ENCODE measurements at regions not wholly inside any gene's neighbourhood (a gene's known extent, or its start where the extent isn't known, plus 50 kb on each side); places are given as distances from the start of the nearest gene placed in this dataset.
A peak's percentile ranks its signal among the peaks of the same experiment; 100 is the strongest.

GRCh38 chr21:33976082-33977016, 60.7 kb upstream of the ATP5PO start:
- H3K27me3 Mint-ChIP-seq: no peaks in the 10 kb centered on the region
- H3K36me3 Mint-ChIP-seq (ENCODE audit: low read depth): peaks cover 38% of the 10 kb centered on the region
- H3K9me3 Mint-ChIP-seq: peaks cover 7% of the 10 kb centered on the region
- DNase-seq: peak; percentile 59
- H3K4me3 Mint-ChIP-seq: peak overlapping the region; percentile 55
- H3K4me1 Mint-ChIP-seq: peaks cover 72% of the 10 kb centered on the region
- POLR2A ChIA-PET: interaction anchor here (0.7 to 1.4 kb wide), 2 partner anchors 27 to 45 kb away, joined by 4 to 11 read pairs; no protein-coding TSS in a partner anchor
- CTCF ChIA-PET: interaction anchor here (0.5 to 3.3 kb wide), 8 partner anchors 14 to 105 kb away, joined by 3 to 13 read pairs (median 5); partner anchors contain the start of genes MRPS6 and SLC5A3
- peak overlapping the region; percentile 94 for H3K27ac Mint-ChIP-seq

GRCh38 chr21:33975548-33976081, 60.0 kb upstream of the ATP5PO start:
- H3K4me3 Mint-ChIP-seq: peak overlapping the region; percentile 55
- no peaks in the 10 kb centered on the region for H3K27me3 Mint-ChIP-seq
- CTCF ChIA-PET: interaction anchor here (0.7 to 3.3 kb wide), 6 partner anchors 14 to 98 kb away, joined by 3 to 13 read pairs (median 4); partner anchors contain the start of genes MRPS6 and SLC5A3
- H3K27ac Mint-ChIP-seq: peak overlapping the region; percentile 94
- DNase-seq: peak; percentile 59
- peaks cover 40% of the 10 kb centered on the region for H3K36me3 Mint-ChIP-seq (ENCODE audit: low read depth)
- H3K9me3 Mint-ChIP-seq: peaks cover 2% of the 10 kb centered on the region
- peaks cover 65% of the 10 kb centered on the region for H3K4me1 Mint-ChIP-seq
- POLR2A ChIA-PET: interaction anchor here (0.9 to 1.4 kb wide), 2 partner anchors 16 to 26 kb away, joined by 3 to 11 read pairs; no protein-coding TSS in a partner anchor

- Mint-ChIP-seq H3K4me1 (peaks cover 60% of the 10 kb centered on the region), H3K27ac (peak overlapping the region; percentile 94), H3K9me3 (peaks cover 2% of the 10 kb centered on the region), H3K27me3 (no peaks in the 10 kb centered on the region), H3K36me3 (ENCODE audit: low read depth) (peaks cover 47% of the 10 kb centered on the region), H3K4me3 (no peak overlapping the region)
- ChIA-PET POLR2A (interaction anchor here (0.7 to 0.9 kb wide), 2 partner anchors 15 to 26 kb away, joined by 3 read pairs; no protein-coding TSS in a partner anchor), CTCF (interaction anchor here (0.7 to 3.3 kb wide), 6 partner anchors 13 to 51 kb away, joined by 3 to 13 read pairs (median 6); no protein-coding TSS in a partner anchor)
- DNase-seq: no peak
Observed at GRCh38 chr21:33974513-33975468, 59.2 kb upstream of the ATP5PO start.

- DNase-seq: no peak
- CTCF ChIA-PET: interaction anchor here (0.6 to 1.8 kb wide), 7 partner anchors 10 to 49 kb away, joined by 3 to 10 read pairs (median 4); no protein-coding TSS in a partner anchor
- H3K36me3 Mint-ChIP-seq (ENCODE audit: low read depth): peaks cover 54% of the 10 kb centered on the region
- no peaks in the 10 kb centered on the region for H3K27me3 Mint-ChIP-seq
- H3K4me1 Mint-ChIP-seq: peaks cover 55% of the 10 kb centered on the region
- POLR2A ChIA-PET: interaction anchor here (0.6 kb wide), 1 partner anchor 13 kb away, joined by 8 read pairs; no protein-coding TSS in a partner anchor
- H3K9me3 Mint-ChIP-seq: no peaks in the 10 kb centered on the region
- no peak overlapping the region for H3K27ac Mint-ChIP-seq
- H3K4me3 Mint-ChIP-seq: no peak overlapping the region
Observed at GRCh38 chr21:33973268-33973667, 57.7 kb upstream of the ATP5PO start.

GRCh38 chr21:33972539-33972938, 56.9 kb upstream of the ATP5PO start:
- Mint-ChIP-seq H3K4me1 (peaks cover 52% of the 10 kb centered on the region), H3K27ac (no peak overlapping the region), H3K27me3 (no peaks in the 10 kb centered on the region), H3K9me3 (no peaks in the 10 kb centered on the region), H3K4me3 (no peak overlapping the region), H3K36me3 (ENCODE audit: low read depth) (peaks cover 55% of the 10 kb centered on the region)
- CTCF ChIA-PET: interaction anchor here (0.6 to 1.6 kb wide), 5 partner anchors 10 to 29 kb away, joined by 3 to 4 read pairs (median 3); no protein-coding TSS in a partner anchor
- POLR2A ChIA-PET: no interaction called here
- DNase-seq: no peak

GRCh38 chr21:33971492-33972013, 55.9 kb upstream of the ATP5PO start:
- ChIA-PET CTCF (interaction anchor here (0.7 to 1.2 kb wide), 4 partner anchors 16 to 53 kb away, joined by 3 to 4 read pairs (median 4); no protein-coding TSS in a partner anchor), POLR2A (no interaction called here)
- Mint-ChIP-seq H3K27me3 (no peaks in the 10 kb centered on the region), H3K27ac (no peak overlapping the region), H3K9me3 (peaks cover 2% of the 10 kb centered on the region), H3K4me1 (peaks cover 44% of the 10 kb centered on the region), H3K36me3 (ENCODE audit: low read depth) (peaks cover 53% of the 10 kb centered on the region), H3K4me3 (no peak overlapping the region)
- no peak for DNase-seq

GRCh38 chr21:33969581-33969980, 54.0 kb upstream of the ATP5PO start:
- ChIA-PET POLR2A (no interaction called here), CTCF (interaction anchor here (0.7 to 1.6 kb wide), 4 partner anchors 10 to 45 kb away, joined by 3 to 13 read pairs (median 3); no protein-coding TSS in a partner anchor)
- Mint-ChIP-seq H3K4me1 (peaks cover 26% of the 10 kb centered on the region), H3K9me3 (peaks cover 2% of the 10 kb centered on the region), H3K27me3 (no peaks in the 10 kb centered on the region), H3K4me3 (no peak overlapping the region), H3K27ac (no peak overlapping the region), H3K36me3 (ENCODE audit: low read depth) (peaks cover 50% of the 10 kb centered on the region)
- no peak for DNase-seq

- Mint-ChIP-seq H3K36me3 (ENCODE audit: low read depth) (peaks cover 47% of the 10 kb centered on the region), H3K27ac (no peak overlapping the region), H3K4me3 (no peak overlapping the region), H3K9me3 (peaks cover 2% of the 10 kb centered on the region), H3K27me3 (no peaks in the 10 kb centered on the region), H3K4me1 (peaks cover 25% of the 10 kb centered on the region)
- POLR2A ChIA-PET: no interaction called here
- CTCF ChIA-PET: interaction anchor here (0.9 to 1.6 kb wide), 4 partner anchors 9 to 31 kb away, joined by 3 to 13 read pairs (median 4); no protein-coding TSS in a partner anchor
- no peak for DNase-seq
Observed at GRCh38 chr21:33968995-33969348, 53.4 kb upstream of the ATP5PO start.

- Mint-ChIP-seq H3K27ac (no peak overlapping the region), H3K9me3 (peaks cover 2% of the 10 kb centered on the region), H3K4me3 (no peak overlapping the region), H3K27me3 (no peaks in the 10 kb centered on the region), H3K36me3 (ENCODE audit: low read depth) (peaks cover 47% of the 10 kb centered on the region), H3K4me1 (peaks cover 25% of the 10 kb centered on the region)
- ChIA-PET POLR2A (no interaction called here), CTCF (interaction anchor here (0.9 to 1.0 kb wide), 3 partner anchors 19 to 30 kb away, joined by 3 to 4 read pairs (median 4); no protein-coding TSS in a partner anchor)
- DNase-seq: no peak
Observed at GRCh38 chr21:33968080-33968994, 52.7 kb upstream of the ATP5PO start.

GRCh38 chr21:33967086-33967571, 51.5 kb upstream of the ATP5PO start:
- Mint-ChIP-seq H3K9me3 (peaks cover 6% of the 10 kb centered on the region), H3K4me3 (no peak overlapping the region), H3K27me3 (no peaks in the 10 kb centered on the region), H3K27ac (no peak overlapping the region), H3K36me3 (ENCODE audit: low read depth) (peaks cover 55% of the 10 kb centered on the region), H3K4me1 (peaks cover 23% of the 10 kb centered on the region)
- ChIA-PET CTCF (interaction anchor here (0.7 kb wide), 1 partner anchor 14 kb away, joined by 3 read pairs; no protein-coding TSS in a partner anchor), POLR2A (no interaction called here)
- DNase-seq: no peak

Data from activated CD4-positive, alpha-beta T cell treated with anti-CD3 and anti-CD28 coated beads, Interleukin-2, amount 10 ng/mL, durations not matched to agents 7 days and 5 days (primary cell).